Natural killer cell (primary cell): ENCODE measurements at regions not wholly inside any gene's neighbourhood (a gene's known extent, or its start where the extent isn't known, plus 50 kb on each side); places are given as distances from the start of the nearest gene placed in this dataset.

ENCODE experiments used
- ATAC-seq, 3 donors: fragments of 150-1000 bp in 2 of 3; fragments of 200-7000 bp in 1 of 3; cut with Tn5 transposase; 1 replicate in 1 of 3; 2 replicates in 2 of 3; pipeline ENCODE4 v1.10.0; 2021; ENCODE audit warnings: mild to moderate bottlenecking in 2 of 3, moderate library complexity in 2 of 3
- DNase-seq, 2 donors: peaks; one replicate each; pipeline versions ENCODE4 v3.0.0 to v3.0.0-alpha.2; 2013 to 2021; ENCODE audit warnings: mixed read lengths in 1 of 2
- H3K27ac ChIP-seq: one replicate; pipeline ENCODE4 v1.5.1; 2013; ENCODE audit warnings: mild to moderate bottlenecking, low read length
- H3K27me3 ChIP-seq: one replicate; pipeline ENCODE4 v1.6.1; 2013; ENCODE audit warnings: low read length; ENCODE audit not compliant: control insufficient read depth, insufficient read depth
- H3K36me3 ChIP-seq: one replicate; pipeline ENCODE4 v1.6.1; 2013; ENCODE audit warnings: low read length; ENCODE audit not compliant: control insufficient read depth, insufficient read depth
- H3K4me1 ChIP-seq: one replicate; pipeline ENCODE4 v1.6.1; 2013; ENCODE audit warnings: low read length; ENCODE audit not compliant: control insufficient read depth, insufficient read depth
- H3K4me3 ChIP-seq: one replicate; pipeline ENCODE4 v1.5.1; 2013; ENCODE audit warnings: low read length
- H3K9me3 ChIP-seq: one replicate; pipeline ENCODE4 v1.6.1; 2013; ENCODE audit warnings: low read length; ENCODE audit not compliant: control insufficient read depth, insufficient read depth
- H3K27ac Mint-ChIP-seq, 2 donors: one replicate each; pipeline ENCODE4 v1.8.0; 2022; ENCODE audit warnings: mild to moderate bottlenecking in 2 of 2, mixed read lengths in 2 of 2, moderate library complexity in 1 of 2
- H3K27me3 Mint-ChIP-seq, 2 donors: one replicate each; pipeline ENCODE4 v1.8.0; 2022; ENCODE audit warnings: low read depth in 2 of 2, mixed read lengths in 2 of 2
- H3K36me3 Mint-ChIP-seq: one replicate; pipeline ENCODE4 v1.8.0; 2022; ENCODE audit warnings: mixed read lengths
- H3K4me1 Mint-ChIP-seq, 2 donors: one replicate each; pipeline ENCODE4 v1.8.0; 2022; ENCODE audit warnings: mixed read lengths in 2 of 2
- H3K4me3 Mint-ChIP-seq: one replicate; pipeline ENCODE4 v1.8.0; 2022; ENCODE audit warnings: mild to moderate bottlenecking, moderate library complexity, mixed read lengths
- H3K9me3 Mint-ChIP-seq, 2 donors: one replicate each; pipeline ENCODE4 v1.8.0; 2022; ENCODE audit warnings: mixed read lengths in 2 of 2
- WGBS: methylation state at CpG from one replicate; pipeline ENCODE4 v1.1.7; 2013; ENCODE audit warnings: missing lambda C conversion rate; ENCODE audit not compliant: insufficient coverage; 5-methylcytosine and 5-hydroxymethylcytosine counted together
- intact Hi-C: fragments of 100-400 bp; cut with micrococcal nuclease; formaldehyde crosslinking; loops from one replicate; pipeline ENCODE4 v1.14.2; 2022
- TF ChIP-seq, protein P1 (sequence below): fragments of 200-600 bp; IDR thresholded peaks from one replicate; pipeline ENCODE4 v1.8.0; 2022; ENCODE audit warnings: antibody characterized with exemption

GRCh38 chr2:151091583-151091982 is 170.1 kb downstream of the RBM43 start:
- TF ChIP-seq, protein P1, sequence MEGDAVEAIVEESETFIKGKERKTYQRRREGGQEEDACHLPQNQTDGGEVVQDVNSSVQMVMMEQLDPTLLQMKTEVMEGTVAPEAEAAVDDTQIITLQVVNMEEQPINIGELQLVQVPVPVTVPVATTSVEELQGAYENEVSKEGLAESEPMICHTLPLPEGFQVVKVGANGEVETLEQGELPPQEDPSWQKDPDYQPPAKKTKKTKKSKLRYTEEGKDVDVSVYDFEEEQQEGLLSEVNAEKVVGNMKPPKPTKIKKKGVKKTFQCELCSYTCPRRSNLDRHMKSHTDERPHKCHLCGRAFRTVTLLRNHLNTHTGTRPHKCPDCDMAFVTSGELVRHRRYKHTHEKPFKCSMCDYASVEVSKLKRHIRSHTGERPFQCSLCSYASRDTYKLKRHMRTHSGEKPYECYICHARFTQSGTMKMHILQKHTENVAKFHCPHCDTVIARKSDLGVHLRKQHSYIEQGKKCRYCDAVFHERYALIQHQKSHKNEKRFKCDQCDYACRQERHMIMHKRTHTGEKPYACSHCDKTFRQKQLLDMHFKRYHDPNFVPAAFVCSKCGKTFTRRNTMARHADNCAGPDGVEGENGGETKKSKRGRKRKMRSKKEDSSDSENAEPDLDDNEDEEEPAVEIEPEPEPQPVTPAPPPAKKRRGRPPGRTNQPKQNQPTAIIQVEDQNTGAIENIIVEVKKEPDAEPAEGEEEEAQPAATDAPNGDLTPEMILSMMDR, result no peak
- WGBS, result 86% methylated on average over 2 of the region's 3 CpGs
- no peaks in the 10 kb centered on the region for H3K36me3 Mint-ChIP-seq
- no peak overlapping the region for H3K27ac Mint-ChIP-seq
- H3K4me1 Mint-ChIP-seq, result no peaks in the 10 kb centered on the region
- H3K4me3 Mint-ChIP-seq, result no peak overlapping the region
- Histone ChIP-seq H3K27me3 (no peaks in the 10 kb centered on the region), H3K36me3 (no peaks in the 10 kb centered on the region), H3K4me3 (no peak overlapping the region), H3K27ac (no peak overlapping the region), H3K9me3 (no peaks in the 10 kb centered on the region), H3K4me1 (no peaks in the 10 kb centered on the region)
- DNase-seq (no peak), ATAC-seq (no peak)
- intact Hi-C loops, result no loop called here
- H3K27me3 Mint-ChIP-seq, result no peaks in the 10 kb centered on the region
- H3K9me3 Mint-ChIP-seq, result peaks cover 0 to 4% of the 10 kb centered on the region in 2 donors

GRCh38 chr2:151087377-151087776 is 174.3 kb downstream of the RBM43 start:
- Histone ChIP-seq H3K27me3 (no peaks in the 10 kb centered on the region), H3K4me3 (no peak overlapping the region), H3K36me3 (no peaks in the 10 kb centered on the region), H3K27ac (no peak overlapping the region), H3K9me3 (no peaks in the 10 kb centered on the region), H3K4me1 (no peaks in the 10 kb centered on the region)
- peaks cover 0 to 2% of the 10 kb centered on the region in 2 donors for H3K9me3 Mint-ChIP-seq
- ATAC-seq (no peak), DNase-seq (no peak)
- H3K27me3 Mint-ChIP-seq, result peaks cover 0 to 5% of the 10 kb centered on the region in 2 donors
- TF ChIP-seq, protein P1, result no peak
- no peaks in the 10 kb centered on the region for H3K4me1 Mint-ChIP-seq
- no peak overlapping the region for H3K4me3 Mint-ChIP-seq
- H3K27ac Mint-ChIP-seq, result no peak overlapping the region
- H3K36me3 Mint-ChIP-seq, result no peaks in the 10 kb centered on the region
- 79% methylated on average over 3 of the region's 3 CpGs for WGBS
- intact Hi-C loops, result no loop called here

DNA sequence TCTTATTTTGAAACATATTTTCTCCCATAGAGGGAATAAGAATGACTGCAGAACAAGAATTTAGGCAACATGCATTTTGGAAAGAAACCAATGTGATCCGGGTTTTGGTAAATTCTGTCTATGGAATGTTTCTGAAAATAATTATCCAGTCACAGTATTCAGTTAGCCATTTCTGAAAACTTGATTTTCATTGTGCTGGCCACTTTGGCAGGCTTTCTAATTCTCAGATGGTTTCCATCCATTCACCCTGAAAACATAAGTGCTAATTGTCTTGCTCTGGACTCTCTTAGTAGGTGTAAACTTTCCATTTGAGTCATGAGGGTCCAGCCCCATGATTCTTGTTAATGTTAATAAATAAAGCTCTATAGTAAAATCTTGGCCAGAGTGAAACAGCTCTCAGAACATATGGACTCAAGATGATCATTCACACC is 176.5 kb downstream of the RBM43 start:
- H3K27ac ChIP-seq, result no peak overlapping the region
- no peaks in the 10 kb centered on the region for H3K4me1 ChIP-seq
- Mint-ChIP-seq H3K9me3 (peaks cover 0 to 3% of the 10 kb centered on the region in 2 donors), H3K27me3 (peaks cover 0 to 5% of the 10 kb centered on the region in 2 donors), H3K27ac (no peak overlapping the region), H3K36me3 (no peaks in the 10 kb centered on the region), H3K4me3 (no peak overlapping the region), H3K4me1 (no peaks in the 10 kb centered on the region)
- ATAC-seq (no peak), DNase-seq (no peak)
- no peak overlapping the region for H3K4me3 ChIP-seq
- intact Hi-C loops, result no loop called here
- TF ChIP-seq, protein P1, result no peak
- 92% methylated on average over 1 of the region's 1 CpG for WGBS
- no peaks in the 10 kb centered on the region for H3K9me3 ChIP-seq
- no peaks in the 10 kb centered on the region for H3K27me3 ChIP-seq
- no peaks in the 10 kb centered on the region for H3K36me3 ChIP-seq
